Head of caudate nucleus (tissue), 42 donors: ENCODE measurements at regions not wholly inside any gene's neighbourhood (a gene's known extent, or its start where the extent isn't known, plus 50 kb on each side); places are given as distances from the start of the nearest gene placed in this dataset.
"Not testable (repeated sequence)": the region's sequence is repeated elsewhere in the genome, so short reads cannot be mapped to it uniquely, and the experiment has no call there.

Source experiments
- DNase-seq, 42 donors: peaks; one replicate each; pipeline versions ENCODE4 v3.0.0 to v3.0.0-alpha.2; 2020 to 2021; ENCODE audit warnings: mixed read lengths in 7 of 42
- intact Hi-C: fragments of 100-400 bp; cut with DNase I; formaldehyde crosslinking; loops from one replicate; pipeline ENCODE4 v1.15.0; 2022

GRCh38 chr6:66326228-66326627 is 619.2 kb upstream of the EYS start:
- intact Hi-C loops = no loop called here
- DNase-seq = no peak

- intact Hi-C loops = no loop called here
- no peak for DNase-seq
These were observed 614.0 kb upstream of the EYS start for GRCh38 chr6:66321017-66321416.

- DNase-seq = no peak
- intact Hi-C loops = no loop called here
These were observed 600.5 kb upstream of the EYS start for GRCh38 chr6:66307490-66307889.

- no peak for DNase-seq
- intact Hi-C loops = no loop called here
These were observed 584.9 kb upstream of the EYS start for GRCh38 chr6:66291905-66292304.

- intact Hi-C loops = no loop called here
- DNase-seq = no peak
These were observed 582.9 kb upstream of the EYS start for GRCh38 chr6:66289889-66290288.

GRCh38 chr6:66278115-66278514 is 571.1 kb upstream of the EYS start:
- intact Hi-C loops = no loop called here
- DNase-seq = no peak

GRCh38 chr6:66277400-66277799 is 570.4 kb upstream of the EYS start:
- intact Hi-C loops = no loop called here
- no peak for DNase-seq

- no peak for DNase-seq
- intact Hi-C loops = no loop called here
These were observed 558.7 kb upstream of the EYS start for GRCh38 chr6:66265737-66266136.

- peak in 4 of 42 donors; percentile 4 to 44 (median 24) for DNase-seq
- intact Hi-C loops = no loop called here
These were observed 557.4 kb upstream of the EYS start for GRCh38 chr6:66264376-66264775.

GRCh38 chr6:66258731-66259487 is 551.9 kb upstream of the EYS start:
- DNase-seq, intact Hi-C loops: not testable (repeated sequence)

- intact Hi-C loops = no loop called here
These were observed 538.2 kb upstream of the EYS start for GRCh38 chr6:66245231-66245630.

GRCh38 chr6:66238851-66239250 is 531.8 kb upstream of the EYS start:
- intact Hi-C loops = no loop called here
- DNase-seq = no peak

More at GRCh38 chr6:66245231-66245630, 538.2 kb upstream of the EYS start:
- DNase-seq = no peak

GRCh38 chr6:66232890-66233289 is 525.9 kb upstream of the EYS start:
- intact Hi-C loops = no loop called here
- DNase-seq = no peak

- no peak for DNase-seq
These were observed 523.6 kb upstream of the EYS start for GRCh38 chr6:66230591-66230990.

GRCh38 chr6:66226109-66226508 is 519.1 kb upstream of the EYS start:
- intact Hi-C loops = no loop called here
- DNase-seq = peak in 16 of 42 donors; percentile 6 to 64 (median 18)

More at GRCh38 chr6:66230591-66230990, 523.6 kb upstream of the EYS start:
- intact Hi-C loops = no loop called here

GRCh38 chr6:66210964-66211363 is 503.9 kb upstream of the EYS start:
- intact Hi-C loops = no loop called here
- DNase-seq = no peak

GRCh38 chr6:66200390-66200789 is 493.4 kb upstream of the EYS start:
- intact Hi-C loops = no loop called here
- no peak for DNase-seq

- DNase-seq = no peak
- intact Hi-C loops = no loop called here
These were observed 492.1 kb upstream of the EYS start for GRCh38 chr6:66199171-66199570.

GRCh38 chr6:66198062-66198624 is 491.1 kb upstream of the EYS start:
- DNase-seq = no peak
- intact Hi-C loops = no loop called here

- DNase-seq = no peak
- intact Hi-C loops = no loop called here
These were observed 483.8 kb upstream of the EYS start for GRCh38 chr6:66190858-66191257.

- DNase-seq = no peak
- intact Hi-C loops = no loop called here
These were observed 482.9 kb upstream of the EYS start for GRCh38 chr6:66189915-66190314.
